ENCODE measurements at regions not wholly inside any gene's neighbourhood (a gene's known extent, or its start where the extent isn't known, plus 50 kb on each side); places are given as distances from the start of the nearest gene placed in this dataset.

DNA sequence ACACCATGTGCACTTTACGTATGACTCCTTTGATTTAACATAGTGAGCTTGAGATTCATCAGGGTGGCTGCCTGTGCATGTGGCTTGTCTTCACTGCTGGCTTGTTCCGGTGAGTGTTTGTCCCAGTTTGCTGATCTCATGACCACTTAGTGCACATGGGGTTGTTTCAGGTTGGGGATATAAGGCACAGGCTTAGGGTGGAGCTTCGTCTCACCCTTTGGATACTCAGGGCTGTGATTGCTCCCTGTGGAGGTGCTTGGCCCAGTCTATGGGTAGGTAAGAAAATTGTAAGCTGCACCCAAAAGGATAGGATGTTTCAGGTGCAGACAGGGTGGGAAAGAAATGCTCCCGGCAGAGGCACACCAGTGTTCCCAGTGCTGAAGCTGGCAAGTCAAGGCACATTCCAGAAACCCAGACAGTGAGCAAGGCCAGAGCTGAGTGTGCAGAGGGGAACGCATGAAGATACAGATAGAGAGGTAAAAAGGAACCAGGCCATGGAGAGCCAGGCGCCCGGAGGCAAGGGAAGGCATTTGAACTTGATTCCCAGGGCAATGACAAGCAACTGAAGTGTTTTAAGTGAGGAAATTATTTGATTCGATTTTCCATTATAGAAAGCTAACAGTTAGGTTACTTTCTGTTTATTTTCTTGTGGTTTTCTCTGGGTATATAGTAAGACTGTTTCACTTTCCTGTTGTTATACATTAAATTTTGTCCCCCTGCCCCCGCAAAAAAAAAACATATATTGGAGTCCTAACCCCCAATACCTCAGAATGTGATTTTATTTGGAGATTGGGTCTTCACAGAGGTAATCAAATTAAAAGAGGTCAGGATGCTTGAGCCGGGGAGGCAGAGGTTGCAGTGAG is 289.8 kb upstream of the KLF6 start:
- no CpG with 5 or more reads among the region's 10 CpGs for WGBS (ENCODE audit: extremely low coverage, insufficient read length, low lambda C conversion rate)

More for the DNA sequence above, 289.8 kb upstream of the KLF6 start:
- Mint-ChIP-seq H3K9me3 (no peaks in the 10 kb centered on the region; a peak in 1 of 5 replicates), H3K27me3 (ENCODE audit: low read depth) (no peaks in the 10 kb centered on the region), H3K4me3 (no peak overlapping the region), H3K27ac (peak overlapping the region in 1 of 3 experiments; percentile 45; a peak in 2 of 7 replicates), H3K4me1 (no peaks in the 10 kb centered on the region), H3K36me3 (ENCODE audit: insufficient read depth in 1 of 3, low read depth in 3 of 3) (no peaks in the 10 kb centered on the region)
- Histone ChIP-seq H2BK5ac (ENCODE audit: insufficient read length, low read length) (no peak overlapping the region), H3K23me2 (ENCODE audit: insufficient read length, low read depth, low read length, poor library complexity, severe bottlenecking) (no peaks in the 10 kb centered on the region), H3K4ac (ENCODE audit: low read depth, low read length) (no peak overlapping the region), H2BK12ac (ENCODE audit: insufficient read length, low read depth, low read length) (no peak overlapping the region), H3K56ac (ENCODE audit: insufficient read length, low read depth, low read length) (no peak overlapping the region), H3K79me1 (ENCODE audit: insufficient read depth, low read depth, low read length, poor library complexity, severe bottlenecking) (no peaks in the 10 kb centered on the region), H4K91ac (ENCODE audit: insufficient read length, low read depth, low read length) (no peak overlapping the region), H3K9me3 (ENCODE audit: control insufficient read depth, low read depth, low read length) (no peaks in the 10 kb centered on the region), H3T11ph (ENCODE audit: low read length) (no peak overlapping the region), H4K5ac (ENCODE audit: insufficient read length, low read depth, low read length) (no peak overlapping the region), H2AK5ac (ENCODE audit: insufficient read length, low read length) (no peak overlapping the region), H3K27ac (ENCODE audit: insufficient read length, low read depth, low read length) (no peak overlapping the region), H4K20me1 (ENCODE audit: control insufficient read depth, insufficient read depth, insufficient read length) (no peaks in the 10 kb centered on the region), H4K8ac (replicated peaks; ENCODE audit: insufficient read length, low read depth, low read length) (no peak overlapping the region), H2BK120ac (ENCODE audit: low read depth, low read length, poor library complexity, severe bottlenecking) (no peak overlapping the region), H3K27me3 (ENCODE audit: insufficient read depth, low read length) (no peaks in the 10 kb centered on the region), H2BK15ac (ENCODE audit: low read depth, low read length) (no peak overlapping the region), H3K14ac (ENCODE audit: insufficient read depth, low read length) (no peak overlapping the region), H3K18ac (ENCODE audit: insufficient read length, low read depth, low read length) (no peak overlapping the region), H3K23ac (ENCODE audit: insufficient read length, low read depth, low read length) (no peak overlapping the region), H3K4me1 (ENCODE audit: insufficient read depth, low read length) (no peaks in the 10 kb centered on the region), H3K4me2 (ENCODE audit: insufficient read depth, insufficient read length, low read length) (no peak overlapping the region), H2BK20ac (ENCODE audit: low read depth, low read length, poor library complexity, severe bottlenecking) (no peak overlapping the region), H2AFZ (ENCODE audit: low read length) (no peak overlapping the region), H3K9ac (ENCODE audit: extremely low read depth, insufficient read length, low read length) (no peak overlapping the region), H3K79me2 (ENCODE audit: insufficient read depth, low read length) (no peaks in the 10 kb centered on the region)
- TF ChIP-seq, protein P1, sequence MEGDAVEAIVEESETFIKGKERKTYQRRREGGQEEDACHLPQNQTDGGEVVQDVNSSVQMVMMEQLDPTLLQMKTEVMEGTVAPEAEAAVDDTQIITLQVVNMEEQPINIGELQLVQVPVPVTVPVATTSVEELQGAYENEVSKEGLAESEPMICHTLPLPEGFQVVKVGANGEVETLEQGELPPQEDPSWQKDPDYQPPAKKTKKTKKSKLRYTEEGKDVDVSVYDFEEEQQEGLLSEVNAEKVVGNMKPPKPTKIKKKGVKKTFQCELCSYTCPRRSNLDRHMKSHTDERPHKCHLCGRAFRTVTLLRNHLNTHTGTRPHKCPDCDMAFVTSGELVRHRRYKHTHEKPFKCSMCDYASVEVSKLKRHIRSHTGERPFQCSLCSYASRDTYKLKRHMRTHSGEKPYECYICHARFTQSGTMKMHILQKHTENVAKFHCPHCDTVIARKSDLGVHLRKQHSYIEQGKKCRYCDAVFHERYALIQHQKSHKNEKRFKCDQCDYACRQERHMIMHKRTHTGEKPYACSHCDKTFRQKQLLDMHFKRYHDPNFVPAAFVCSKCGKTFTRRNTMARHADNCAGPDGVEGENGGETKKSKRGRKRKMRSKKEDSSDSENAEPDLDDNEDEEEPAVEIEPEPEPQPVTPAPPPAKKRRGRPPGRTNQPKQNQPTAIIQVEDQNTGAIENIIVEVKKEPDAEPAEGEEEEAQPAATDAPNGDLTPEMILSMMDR (conservative IDR thresholded peaks at IDR 0.05), result no peak
- DNase-seq, result no peak
